A549 (cell line): ENCODE measurements at regions not wholly inside any gene's neighbourhood (a gene's known extent, or its start where the extent isn't known, plus 50 kb on each side); places are given as distances from the start of the nearest gene placed in this dataset.

Experiments
- ATAC-seq, 2 experiments: fragments of 200-7000 bp in 1 of 2; fragments of >200 bp in 1 of 2; cut with Nextera tagmentation in 1 of 2; cut with Tn5 transposase in 1 of 2; 3 replicates each; pipeline versions ENCODE4 v1.8.0 to v1.9.1; 2018 to 2020; ENCODE audit warnings: mild to moderate bottlenecking in 1 of 2, moderate library complexity in 1 of 2
- CTCF ChIA-PET: fragments of 300-600 bp; sonication (Branson Sonifier 250); formaldehyde crosslinking; extraction: SDS; loops from one replicate; lab custom pipeline; 2021; ENCODE audit warnings: antibody characterized with exemption, inconsistent platforms; lab: Yijun Ruan, JAX
- POLR2A ChIA-PET: fragments of 350-600 bp; formaldehyde crosslinking; extraction: SDS; loops from one replicate; lab custom pipeline; 2021; ENCODE audit warnings: antibody characterized with exemption, inconsistent platforms; lab: Yijun Ruan, JAX
- DNase-seq, 2 experiments: peaks; one replicate each; pipeline versions ENCODE4 v3.0.0 to v3.0.0-alpha.2; 2011 to 2016; ENCODE audit warnings: low read depth in 1 of 2, low spot score in 1 of 2
- FAIRE-seq: peaks from 2 replicates; lab custom pipeline; 2011; peaks lifted over from hg19 to GRCh38; lab: Jason Lieb, UNC
- H3K27ac ChIP-seq, 2 experiments: fragments of >200 bp; sonication (Bioruptor Twin); formaldehyde crosslinking; 3 replicates each; pipeline ENCODE4 v1.5.1; 2016 to 2017
- H3K4me1 ChIP-seq: fragments of >200 bp; sonication (Bioruptor Twin); formaldehyde crosslinking; 3 replicates; pipeline ENCODE4 v1.6.1; 2016
- H3K4me2 ChIP-seq: fragments of >200 bp; sonication (Bioruptor Twin); formaldehyde crosslinking; 3 replicates; pipeline ENCODE4 v1.6.1; 2016
- H3K4me3 ChIP-seq: fragments of >200 bp; sonication (Bioruptor Twin); formaldehyde crosslinking; 3 replicates; pipeline ENCODE4 v1.5.1; 2016
- H3K9me3 ChIP-seq: fragments of >200 bp; sonication (Bioruptor Twin); formaldehyde crosslinking; 3 replicates; pipeline ENCODE4 v1.6.1; 2016
- BHLHE40 ChIP-seq: IDR thresholded peaks from 2 replicates; pipeline ENCODE4 v1.6.1; 2012; ENCODE audit warnings: low read depth, low read length, inconsistent platforms
- CEBPB ChIP-seq, 2 experiments: fragments of >200 bp in 1 of 2; sonication (Bioruptor Twin) in 1 of 2; formaldehyde crosslinking in 1 of 2; IDR thresholded peaks; 2 replicates each; pipeline ENCODE4 v1.6.1; 2012 to 2016
- CHD2 ChIP-seq: fragments of 150-350 bp; IDR thresholded peaks from 2 replicates; pipeline ENCODE4 v1.6.1; 2014; ENCODE audit warnings: low read length; ENCODE audit not compliant: partially characterized antibody
- EHF ChIP-seq: fragments of 250-450 bp; sonication (Bioruptor Pico); IDR thresholded peaks from 2 replicates; pipeline ENCODE4 v1.5.0; 2020; ENCODE audit warnings: mild to moderate bottlenecking
- HDAC2 ChIP-seq: fragments of 200-600 bp; sonication (generic); IDR thresholded peaks from 2 replicates; pipeline ENCODE4 v1.6.1; 2016
- HEYL ChIP-seq: fragments of 250-450 bp; sonication (Bioruptor Pico); IDR thresholded peaks from 2 replicates; pipeline ENCODE4 v1.8.0; 2021; ENCODE audit warnings: mild to moderate bottlenecking, moderate library complexity
- HOXB13 ChIP-seq: fragments of 250-450 bp; sonication (Bioruptor Pico); IDR thresholded peaks from 2 replicates; pipeline ENCODE4 v1.5.0; 2020; ENCODE audit warnings: low read depth, mild to moderate bottlenecking, moderate library complexity
- JUNB ChIP-seq: fragments of >200 bp; sonication (Bioruptor Twin); formaldehyde crosslinking; IDR thresholded peaks from 2 replicates; pipeline ENCODE4 v1.6.1; 2016
- MYC ChIP-seq: IDR thresholded peaks from 2 replicates; pipeline ENCODE4 v1.6.1; 2012; ENCODE audit warnings: mild to moderate bottlenecking, inconsistent platforms, low read length, improper control_type of control experiment, borderline replicate concordance
- NFE2L2 ChIP-seq: fragments of 150-350 bp; conservative IDR thresholded peaks from 2 replicates; pipeline ENCODE4 v1.6.1; 2014; ENCODE audit warnings: low read length
- NR3C1 ChIP-seq: fragments of >200 bp; sonication (Bioruptor Twin); formaldehyde crosslinking; IDR thresholded peaks from 3 replicates; pipeline ENCODE4 v1.6.1; 2017
- PHF8 ChIP-seq: fragments of 200-600 bp; sonication (generic); IDR thresholded peaks from 2 replicates; pipeline ENCODE4 v1.6.1; 2016; ENCODE audit warnings: low read depth, mild to moderate bottlenecking, antibody characterized with exemption, moderate library complexity, borderline replicate concordance
- RCOR1 ChIP-seq: fragments of 150-350 bp; IDR thresholded peaks from 2 replicates; pipeline ENCODE4 v1.6.1; 2014; ENCODE audit warnings: antibody characterized with exemption, low read length, low read depth
- SMC3 ChIP-seq: fragments of >200 bp; sonication (Bioruptor Twin); formaldehyde crosslinking; IDR thresholded peaks from 3 replicates; pipeline ENCODE4 v1.6.1; 2018; ENCODE audit warnings: inconsistent platforms
- TFCP2L1 ChIP-seq: fragments of 250-450 bp; sonication (Bioruptor Pico); IDR thresholded peaks from 2 replicates; pipeline ENCODE4 v1.5.0; 2021; ENCODE audit warnings: mild to moderate bottlenecking
- ZFP36 ChIP-seq: fragments of 450-650 bp; IDR thresholded peaks from 2 replicates; pipeline ENCODE4 v1.6.1; 2014; ENCODE audit warnings: borderline replicate concordance; ENCODE audit not compliant: partially characterized antibody
- ZNF302 ChIP-seq: fragments of 250-450 bp; sonication (Bioruptor Pico); IDR thresholded peaks from 2 replicates; pipeline ENCODE4 v1.9.0; 2021; ENCODE audit warnings: inconsistent platforms, mild to moderate bottlenecking, moderate library complexity
- WGBS: methylation state at CpG from one replicate; pipeline ENCODE4 v1.1.6; 2017; ENCODE audit errors: missing lambda C conversion rate; 5-methylcytosine and 5-hydroxymethylcytosine counted together
- TF ChIP-seq, protein P1 (sequence below): IDR thresholded peaks from 2 replicates; pipeline ENCODE4 v1.6.1; 2012
- TF ChIP-seq, protein P2 (sequence below): fragments of 450-650 bp; IDR thresholded peaks from 2 replicates; pipeline ENCODE4 v1.6.1; 2014; ENCODE audit warnings: antibody characterized with exemption
- TF ChIP-seq, protein P3 (sequence below): IDR thresholded peaks from 2 replicates; pipeline ENCODE4 v1.6.1; 2012
- TF ChIP-seq, protein P4 (sequence below): fragments of 250-450 bp; sonication (Bioruptor Pico); IDR thresholded peaks from 2 replicates; pipeline ENCODE4 v1.5.0; 2021; ENCODE audit warnings: mild to moderate bottlenecking, moderate library complexity, borderline replicate concordance
- TF ChIP-seq, protein P5 (sequence below): fragments of 150-350 bp; IDR thresholded peaks from 2 replicates; pipeline ENCODE4 v1.6.1; 2014; ENCODE audit warnings: low read depth, mild to moderate bottlenecking, low read length

DNA sequence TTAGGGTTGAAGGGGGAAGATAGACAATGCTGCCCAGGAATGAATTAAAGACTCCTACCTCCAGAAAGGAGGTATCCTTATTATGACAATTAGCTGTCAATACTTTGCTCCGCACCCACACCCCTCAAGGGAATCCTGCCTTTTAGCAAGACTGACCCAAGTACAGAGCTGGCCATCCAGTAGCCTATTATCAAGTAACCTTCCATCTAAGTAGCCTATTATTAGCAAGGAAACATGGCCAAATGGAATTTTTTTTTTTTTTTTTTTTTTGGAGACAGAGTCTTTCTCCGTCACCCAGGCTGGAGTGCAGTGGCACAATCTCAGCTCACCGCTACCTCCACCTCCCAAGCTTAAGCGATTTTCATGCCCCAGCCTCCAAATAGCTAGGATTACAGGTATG lies 161.3 kb downstream of the PMP22 start:
- POLR2A ChIA-PET: no interaction called here
- no peak overlapping the region for H3K4me2 ChIP-seq
- H3K9me3 ChIP-seq: no peaks in the 10 kb centered on the region
- TF ChIP-seq, protein P1, sequence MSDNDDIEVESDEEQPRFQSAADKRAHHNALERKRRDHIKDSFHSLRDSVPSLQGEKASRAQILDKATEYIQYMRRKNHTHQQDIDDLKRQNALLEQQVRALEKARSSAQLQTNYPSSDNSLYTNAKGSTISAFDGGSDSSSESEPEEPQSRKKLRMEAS: no peak
- no peak for TF ChIP-seq MYC
- TF ChIP-seq RCOR1: no peak
- no peak for TF ChIP-seq ZFP36
- TF ChIP-seq ZNF302: no peak
- TF ChIP-seq BHLHE40: no peak
- no peak for TF ChIP-seq HDAC2
- TF ChIP-seq CEBPB (IDR thresholded peaks at IDR 0.05): no peak
- TF ChIP-seq PHF8: no peak
- no peak for TF ChIP-seq HEYL (CRISPR knock-in tag)
- TF ChIP-seq, protein P2, sequence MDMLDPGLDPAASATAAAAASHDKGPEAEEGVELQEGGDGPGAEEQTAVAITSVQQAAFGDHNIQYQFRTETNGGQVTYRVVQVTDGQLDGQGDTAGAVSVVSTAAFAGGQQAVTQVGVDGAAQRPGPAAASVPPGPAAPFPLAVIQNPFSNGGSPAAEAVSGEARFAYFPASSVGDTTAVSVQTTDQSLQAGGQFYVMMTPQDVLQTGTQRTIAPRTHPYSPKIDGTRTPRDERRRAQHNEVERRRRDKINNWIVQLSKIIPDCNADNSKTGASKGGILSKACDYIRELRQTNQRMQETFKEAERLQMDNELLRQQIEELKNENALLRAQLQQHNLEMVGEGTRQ: no peak
- no peak for TF ChIP-seq NR3C1
- TF ChIP-seq EHF: no peak
- no peak for TF ChIP-seq JUNB
- TF ChIP-seq, protein P3, sequence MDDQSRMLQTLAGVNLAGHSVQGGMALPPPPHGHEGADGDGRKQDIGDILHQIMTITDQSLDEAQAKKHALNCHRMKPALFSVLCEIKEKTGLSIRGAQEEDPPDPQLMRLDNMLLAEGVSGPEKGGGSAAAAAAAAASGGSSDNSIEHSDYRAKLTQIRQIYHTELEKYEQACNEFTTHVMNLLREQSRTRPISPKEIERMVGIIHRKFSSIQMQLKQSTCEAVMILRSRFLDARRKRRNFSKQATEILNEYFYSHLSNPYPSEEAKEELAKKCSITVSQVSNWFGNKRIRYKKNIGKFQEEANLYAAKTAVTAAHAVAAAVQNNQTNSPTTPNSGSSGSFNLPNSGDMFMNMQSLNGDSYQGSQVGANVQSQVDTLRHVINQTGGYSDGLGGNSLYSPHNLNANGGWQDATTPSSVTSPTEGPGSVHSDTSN: no peak
- TF ChIP-seq NFE2L2: no peak
- H3K4me3 ChIP-seq: no peak overlapping the region
- 42% methylated on average over 4 of the region's 4 CpGs for WGBS
- H3K27ac ChIP-seq: no peak overlapping the region
- FAIRE-seq: no peak
- no peaks in the 10 kb centered on the region for H3K4me1 ChIP-seq
- CTCF ChIA-PET: interaction anchor here (0.6 kb wide), 1 partner anchor 608 kb away, joined by 4 read pairs; no protein-coding TSS in a partner anchor
- DNase-seq: no peak
- ATAC-seq: no peak

DNA sequence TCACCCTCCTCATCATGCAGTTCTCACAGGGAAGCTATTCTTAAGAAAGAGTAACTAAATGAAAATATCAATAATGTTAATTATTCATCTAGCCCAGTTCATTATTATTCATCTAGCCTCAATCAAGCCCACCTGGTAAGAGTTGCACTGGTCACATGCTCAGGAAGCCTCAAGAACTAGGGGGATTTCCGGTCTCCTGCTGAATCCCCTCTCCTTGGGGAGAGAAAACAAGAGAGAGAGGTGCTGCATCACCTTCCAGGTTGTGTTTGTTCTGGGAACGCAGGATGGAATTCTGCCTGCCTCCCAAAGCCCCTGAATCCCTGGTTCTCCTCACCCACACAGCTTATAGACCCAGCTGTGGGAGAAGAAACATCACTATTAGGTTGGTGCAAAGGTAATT lies 164.0 kb downstream of the PMP22 start:
- WGBS: 9% methylated on average over 2 of the region's 2 CpGs
- POLR2A ChIA-PET: no interaction called here
- ATAC-seq (no peak), FAIRE-seq (no peak), DNase-seq (no peak)
- no peak overlapping the region for H3K4me3 ChIP-seq
- H3K4me2 ChIP-seq: no peak overlapping the region
- no peaks in the 10 kb centered on the region for H3K4me1 ChIP-seq
- H3K9me3 ChIP-seq: no peaks in the 10 kb centered on the region
- H3K27ac ChIP-seq: no peak overlapping the region
- CTCF ChIA-PET: no interaction called here
- TF ChIP-seq ZFP36 (no peak), SMC3 (no peak)

DNA sequence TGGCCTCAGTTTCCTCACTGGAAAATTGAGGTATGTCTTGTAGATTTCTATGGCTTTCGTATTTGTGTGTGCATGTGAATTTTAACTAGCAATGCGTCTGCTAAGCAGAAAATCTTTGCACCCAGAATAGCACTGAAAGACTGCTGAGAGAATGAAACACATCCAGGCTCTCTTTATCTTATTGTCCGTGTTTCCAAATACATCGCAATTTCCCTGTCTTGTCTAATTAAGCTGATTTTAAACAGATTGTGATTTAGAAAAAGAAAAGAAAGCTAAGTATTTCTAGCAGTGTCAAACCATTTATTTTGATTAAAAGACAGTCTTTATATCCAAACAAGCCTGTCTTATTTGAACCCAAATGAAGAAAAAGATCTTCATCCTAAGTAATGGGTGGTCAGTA lies 168.6 kb downstream of the PMP22 start:
- Histone ChIP-seq H3K4me3 (no peak overlapping the region), H3K4me2 (no peak overlapping the region), H3K4me1 (no peaks in the 10 kb centered on the region), H3K9me3 (no peaks in the 10 kb centered on the region), H3K27ac (no peak overlapping the region)
- ATAC-seq (no peak), FAIRE-seq (no peak), DNase-seq (no peak)
- TF ChIP-seq HOXB13 (CRISPR knock-in tag) (no peak), CHD2 (no peak), CEBPB (IDR thresholded peaks at IDR 0.05) (no peak), EHF (no peak), TFCP2L1 (CRISPR knock-in tag) (no peak), NR3C1 (no peak), RCOR1 (no peak)
- TF ChIP-seq, protein P4, sequence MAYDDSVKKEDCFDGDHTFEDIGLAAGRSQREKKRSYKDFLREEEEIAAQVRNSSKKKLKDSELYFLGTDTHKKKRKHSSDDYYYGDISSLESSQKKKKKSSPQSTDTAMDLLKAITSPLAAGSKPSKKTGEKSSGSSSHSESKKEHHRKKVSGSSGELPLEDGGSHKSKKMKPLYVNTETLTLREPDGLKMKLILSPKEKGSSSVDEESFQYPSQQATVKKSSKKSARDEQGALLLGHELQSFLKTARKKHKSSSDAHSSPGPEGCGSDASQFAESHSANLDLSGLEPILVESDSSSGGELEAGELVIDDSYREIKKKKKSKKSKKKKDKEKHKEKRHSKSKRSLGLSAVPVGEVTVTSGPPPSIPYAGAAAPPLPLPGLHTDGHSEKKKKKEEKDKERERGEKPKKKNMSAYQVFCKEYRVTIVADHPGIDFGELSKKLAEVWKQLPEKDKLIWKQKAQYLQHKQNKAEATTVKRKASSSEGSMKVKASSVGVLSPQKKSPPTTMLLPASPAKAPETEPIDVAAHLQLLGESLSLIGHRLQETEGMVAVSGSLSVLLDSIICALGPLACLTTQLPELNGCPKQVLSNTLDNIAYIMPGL (CRISPR knock-in tag): no peak
- TF ChIP-seq, protein P5, sequence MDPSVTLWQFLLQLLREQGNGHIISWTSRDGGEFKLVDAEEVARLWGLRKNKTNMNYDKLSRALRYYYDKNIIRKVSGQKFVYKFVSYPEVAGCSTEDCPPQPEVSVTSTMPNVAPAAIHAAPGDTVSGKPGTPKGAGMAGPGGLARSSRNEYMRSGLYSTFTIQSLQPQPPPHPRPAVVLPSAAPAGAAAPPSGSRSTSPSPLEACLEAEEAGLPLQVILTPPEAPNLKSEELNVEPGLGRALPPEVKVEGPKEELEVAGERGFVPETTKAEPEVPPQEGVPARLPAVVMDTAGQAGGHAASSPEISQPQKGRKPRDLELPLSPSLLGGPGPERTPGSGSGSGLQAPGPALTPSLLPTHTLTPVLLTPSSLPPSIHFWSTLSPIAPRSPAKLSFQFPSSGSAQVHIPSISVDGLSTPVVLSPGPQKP: no peak
- TF ChIP-seq, protein P1: no peak
- WGBS: 44% methylated on average over 4 of the region's 4 CpGs
- CTCF ChIA-PET: no interaction called here
- POLR2A ChIA-PET: no interaction called here
